Chondrocyte (in vitro differentiated cells): ENCODE measurements at regions not wholly inside any gene's neighbourhood (a gene's known extent, or its start where the extent isn't known, plus 50 kb on each side); places are given as distances from the start of the nearest gene placed in this dataset.

Source experiments
- DNase-seq: peaks from one replicate; pipeline ENCODE4 v3.0.0; 2021; ENCODE audit warnings: mixed read lengths, low spot score
- H3K27ac Mint-ChIP-seq: one replicate; pipeline ENCODE4 v1.8.0; 2021; ENCODE audit warnings: mild to moderate bottlenecking, moderate library complexity, mixed read lengths; ENCODE audit not compliant: unreplicated experiment
- H3K27me3 Mint-ChIP-seq: 2 replicates; pipeline ENCODE4 v1.8.0; 2021; ENCODE audit warnings: low read depth, mixed read lengths
- H3K36me3 Mint-ChIP-seq: 2 replicates; pipeline ENCODE4 v1.8.0; 2021; ENCODE audit warnings: low read depth, mixed read lengths
- H3K4me1 Mint-ChIP-seq: 2 replicates; pipeline ENCODE4 v1.8.0; 2021; ENCODE audit warnings: low read depth, mild to moderate bottlenecking, mixed read lengths
- H3K4me3 Mint-ChIP-seq: one replicate; pipeline ENCODE4 v1.8.0; 2021; ENCODE audit warnings: mild to moderate bottlenecking, moderate library complexity, mixed read lengths; ENCODE audit not compliant: unreplicated experiment
- H3K9me3 Mint-ChIP-seq: 2 replicates; pipeline ENCODE4 v1.8.0; 2021; ENCODE audit warnings: low read depth, mixed read lengths
- TF ChIP-seq, protein P1 (sequence below): fragments of 200-600 bp; sonication (generic); IDR thresholded peaks from 2 replicates; pipeline ENCODE4 v1.5.0; 2021; ENCODE audit warnings: antibody characterized with exemption, mild to moderate bottlenecking, moderate library complexity

DNA sequence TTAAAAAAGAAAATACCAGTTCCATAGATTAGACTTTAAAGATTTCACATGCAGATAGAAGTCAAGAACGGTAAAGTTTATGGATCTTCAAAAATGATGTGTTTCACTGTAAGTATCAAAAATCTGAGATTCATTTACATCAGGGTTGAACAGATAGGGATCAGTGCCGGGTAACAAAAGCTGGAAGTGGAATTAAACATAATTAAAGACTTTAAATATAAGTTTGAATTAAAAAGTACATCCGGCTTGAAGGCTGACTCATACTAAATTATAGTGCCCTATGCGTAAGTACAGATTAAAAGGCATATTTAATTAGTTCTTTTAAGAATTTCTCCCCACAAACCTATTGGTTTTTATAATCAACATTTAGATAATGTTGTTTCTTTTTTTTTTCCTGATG, 312.7 kb downstream of the PRL start:
- Mint-ChIP-seq H3K27ac (no peak overlapping the region), H3K36me3 (peaks cover 10% of the 10 kb centered on the region), H3K4me1 (peaks cover 25% of the 10 kb centered on the region), H3K27me3 (no peaks in the 10 kb centered on the region), H3K9me3 (peaks cover 6% of the 10 kb centered on the region), H3K4me3 (no peak overlapping the region)
- DNase-seq, result no peak
- TF ChIP-seq, protein P1, sequence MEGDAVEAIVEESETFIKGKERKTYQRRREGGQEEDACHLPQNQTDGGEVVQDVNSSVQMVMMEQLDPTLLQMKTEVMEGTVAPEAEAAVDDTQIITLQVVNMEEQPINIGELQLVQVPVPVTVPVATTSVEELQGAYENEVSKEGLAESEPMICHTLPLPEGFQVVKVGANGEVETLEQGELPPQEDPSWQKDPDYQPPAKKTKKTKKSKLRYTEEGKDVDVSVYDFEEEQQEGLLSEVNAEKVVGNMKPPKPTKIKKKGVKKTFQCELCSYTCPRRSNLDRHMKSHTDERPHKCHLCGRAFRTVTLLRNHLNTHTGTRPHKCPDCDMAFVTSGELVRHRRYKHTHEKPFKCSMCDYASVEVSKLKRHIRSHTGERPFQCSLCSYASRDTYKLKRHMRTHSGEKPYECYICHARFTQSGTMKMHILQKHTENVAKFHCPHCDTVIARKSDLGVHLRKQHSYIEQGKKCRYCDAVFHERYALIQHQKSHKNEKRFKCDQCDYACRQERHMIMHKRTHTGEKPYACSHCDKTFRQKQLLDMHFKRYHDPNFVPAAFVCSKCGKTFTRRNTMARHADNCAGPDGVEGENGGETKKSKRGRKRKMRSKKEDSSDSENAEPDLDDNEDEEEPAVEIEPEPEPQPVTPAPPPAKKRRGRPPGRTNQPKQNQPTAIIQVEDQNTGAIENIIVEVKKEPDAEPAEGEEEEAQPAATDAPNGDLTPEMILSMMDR, result no peak

DNA sequence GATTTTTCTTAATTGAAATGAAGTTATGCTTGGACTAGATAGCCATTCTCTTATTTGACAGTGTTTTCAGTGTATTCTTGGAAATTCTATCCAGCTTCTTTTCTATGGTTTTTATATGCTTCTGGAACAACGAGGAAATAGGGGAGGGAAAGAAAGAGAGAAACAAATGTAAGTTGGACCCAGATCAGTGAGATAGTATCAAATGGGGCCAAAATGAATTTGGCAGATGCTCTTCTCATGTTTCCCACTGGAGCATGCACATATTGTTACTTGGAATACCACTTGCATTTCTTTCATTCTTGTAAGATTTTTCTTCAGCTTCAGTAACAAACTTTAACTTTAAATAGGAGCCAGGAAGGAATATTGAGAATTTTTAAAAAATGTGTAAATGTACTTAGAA, 312.3 kb downstream of the PRL start:
- H3K9me3 Mint-ChIP-seq, result peaks cover 6% of the 10 kb centered on the region
- H3K27me3 Mint-ChIP-seq, result no peaks in the 10 kb centered on the region
- no peak for DNase-seq
- H3K4me1 Mint-ChIP-seq, result peaks cover 25% of the 10 kb centered on the region
- no peak overlapping the region for H3K4me3 Mint-ChIP-seq
- peaks cover 10% of the 10 kb centered on the region for H3K36me3 Mint-ChIP-seq
- no peak overlapping the region for H3K27ac Mint-ChIP-seq
- TF ChIP-seq, protein P1, result no peak

DNA sequence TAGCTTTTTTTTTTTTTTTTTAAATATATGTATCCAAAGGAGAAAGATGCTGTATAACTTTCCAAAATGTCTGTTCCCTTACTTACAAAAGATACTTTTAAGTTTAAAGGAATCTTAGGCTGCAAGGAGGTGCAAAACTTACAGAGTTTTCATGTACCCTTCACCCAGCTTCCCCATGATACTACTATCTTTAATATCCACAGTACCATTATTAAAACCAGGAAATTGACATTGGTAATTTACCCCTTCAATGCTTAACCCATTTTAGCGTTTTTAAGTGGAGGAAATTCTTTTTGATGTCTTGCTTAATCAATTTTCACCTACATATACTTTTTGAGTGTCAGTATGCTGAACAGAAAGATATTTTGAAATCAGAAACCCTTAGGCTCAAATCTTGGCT, 310.9 kb downstream of the PRL start:
- peaks cover 4% of the 10 kb centered on the region for H3K36me3 Mint-ChIP-seq
- no peaks in the 10 kb centered on the region for H3K27me3 Mint-ChIP-seq
- peaks cover 6% of the 10 kb centered on the region for H3K9me3 Mint-ChIP-seq
- H3K27ac Mint-ChIP-seq, result no peak overlapping the region
- DNase-seq, result no peak
- peaks cover 25% of the 10 kb centered on the region for H3K4me1 Mint-ChIP-seq
- H3K4me3 Mint-ChIP-seq, result no peak overlapping the region
- TF ChIP-seq, protein P1, result no peak

DNA sequence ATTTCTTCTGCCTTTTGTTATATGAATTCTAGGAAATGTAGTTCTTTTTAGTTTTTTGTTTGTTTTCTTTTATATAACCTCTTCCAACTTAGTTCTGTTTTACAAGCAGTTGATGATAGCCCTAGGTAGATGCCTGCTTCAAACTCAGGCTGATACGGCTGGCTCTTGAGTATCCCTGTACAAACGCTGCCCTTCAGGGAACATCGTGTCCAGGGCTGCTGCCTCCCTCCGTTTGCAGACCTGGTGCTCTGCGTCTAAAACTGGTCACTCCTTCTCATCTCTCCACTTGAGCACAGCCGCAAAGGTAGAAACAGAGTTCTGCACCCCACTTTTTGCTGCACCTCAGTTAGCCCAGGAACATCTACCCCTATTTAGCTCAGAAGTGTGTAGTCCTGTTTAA, 310.1 kb downstream of the PRL start:
- Mint-ChIP-seq H3K4me1 (peaks cover 25% of the 10 kb centered on the region), H3K36me3 (peaks cover 3% of the 10 kb centered on the region), H3K4me3 (no peak overlapping the region), H3K27ac (no peak overlapping the region), H3K27me3 (no peaks in the 10 kb centered on the region), H3K9me3 (peaks cover 2% of the 10 kb centered on the region)
- DNase-seq, result no peak
- TF ChIP-seq, protein P1, result no peak

DNA sequence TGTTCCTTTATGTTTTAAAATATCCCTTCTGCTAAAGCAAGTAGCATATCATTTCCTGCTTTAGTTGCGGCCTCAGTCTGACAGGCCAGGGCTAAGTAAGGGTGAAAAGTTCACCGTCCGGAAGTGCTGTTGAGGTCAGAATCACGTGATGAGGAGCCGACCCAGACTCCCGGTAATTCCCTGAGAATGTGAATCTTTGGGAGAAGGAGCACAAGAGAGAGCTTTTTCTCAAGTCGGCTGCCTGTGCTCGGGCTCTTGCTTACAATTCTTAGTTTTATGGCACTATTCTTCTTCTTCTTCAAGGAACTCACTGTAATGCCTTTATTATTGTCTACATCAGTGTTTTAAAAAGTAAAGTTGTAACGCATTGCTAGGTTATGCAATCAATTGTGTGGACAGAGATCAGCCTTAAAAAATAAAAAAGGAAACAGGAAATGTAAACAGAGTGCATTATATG, 309.3 kb downstream of the PRL start:
- Mint-ChIP-seq H3K9me3 (no peaks in the 10 kb centered on the region), H3K4me1 (peaks cover 31% of the 10 kb centered on the region), H3K4me3 (peak overlapping the region; percentile 37), H3K36me3 (no peaks in the 10 kb centered on the region), H3K27me3 (no peaks in the 10 kb centered on the region), H3K27ac (peak overlapping the region; percentile 82)
- no peak for DNase-seq
- TF ChIP-seq, protein P1, result no peak
